ENCODE measurements at regions not wholly inside any gene's neighbourhood (a gene's known extent, or its start where the extent isn't known, plus 50 kb on each side); places are given as distances from the start of the nearest gene placed in this dataset.
"Not testable (repeated sequence)": the region's sequence is repeated elsewhere in the genome, so short reads cannot be mapped to it uniquely, and the experiment has no call there.

DNA sequence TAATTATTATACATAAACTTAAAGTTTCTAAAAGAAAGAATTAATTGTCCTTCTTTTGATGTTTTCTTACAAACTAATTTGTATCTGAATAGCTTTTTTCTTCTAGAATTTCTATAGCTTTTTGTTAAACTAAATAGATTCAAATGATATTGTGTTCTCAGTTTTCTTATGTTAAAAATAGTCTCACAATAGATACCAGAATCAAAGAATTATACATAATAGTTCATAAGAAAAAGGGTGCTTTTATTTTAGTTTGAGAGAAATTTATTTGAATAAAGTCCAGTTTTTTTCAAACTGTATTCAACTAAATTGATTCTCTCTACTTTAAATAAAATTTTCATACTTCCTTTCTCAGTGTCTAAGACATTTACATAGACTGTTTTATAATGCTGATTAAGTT lies 274.8 kb downstream of the SEMA3D start:
- H3K27ac ChIP-seq (ENCODE audit: low read length), result no peak overlapping the region
- H3K9me3 ChIP-seq (ENCODE audit: control insufficient read depth, insufficient read depth, low read depth, low read length), result no peaks in the 10 kb centered on the region
- DNase-seq (ENCODE audit: low read depth, low spot score), result no peak
- ATAC-seq, result no peak
- in situ Hi-C loops (cut with HindIII; ENCODE audit: low pct_unique_long_range_greater_than_20kb, low sequenced_read_pairs), result no loop called here
- no peaks in the 10 kb centered on the region; the same call in 1 of the 2 replicates for H3K4me1 ChIP-seq (ENCODE audit: control insufficient read depth, insufficient read depth, low read length)
- intact Hi-C loops (cut with micrococcal nuclease; ENCODE audit: unreplicated experiment), result no loop called here
- TF ChIP-seq SIN3A (IDR thresholded peaks at IDR 0.05; ENCODE audit: borderline replicate concordance, insufficient read depth, low read depth, low read length), result no peak
- TF ChIP-seq, protein P1, sequence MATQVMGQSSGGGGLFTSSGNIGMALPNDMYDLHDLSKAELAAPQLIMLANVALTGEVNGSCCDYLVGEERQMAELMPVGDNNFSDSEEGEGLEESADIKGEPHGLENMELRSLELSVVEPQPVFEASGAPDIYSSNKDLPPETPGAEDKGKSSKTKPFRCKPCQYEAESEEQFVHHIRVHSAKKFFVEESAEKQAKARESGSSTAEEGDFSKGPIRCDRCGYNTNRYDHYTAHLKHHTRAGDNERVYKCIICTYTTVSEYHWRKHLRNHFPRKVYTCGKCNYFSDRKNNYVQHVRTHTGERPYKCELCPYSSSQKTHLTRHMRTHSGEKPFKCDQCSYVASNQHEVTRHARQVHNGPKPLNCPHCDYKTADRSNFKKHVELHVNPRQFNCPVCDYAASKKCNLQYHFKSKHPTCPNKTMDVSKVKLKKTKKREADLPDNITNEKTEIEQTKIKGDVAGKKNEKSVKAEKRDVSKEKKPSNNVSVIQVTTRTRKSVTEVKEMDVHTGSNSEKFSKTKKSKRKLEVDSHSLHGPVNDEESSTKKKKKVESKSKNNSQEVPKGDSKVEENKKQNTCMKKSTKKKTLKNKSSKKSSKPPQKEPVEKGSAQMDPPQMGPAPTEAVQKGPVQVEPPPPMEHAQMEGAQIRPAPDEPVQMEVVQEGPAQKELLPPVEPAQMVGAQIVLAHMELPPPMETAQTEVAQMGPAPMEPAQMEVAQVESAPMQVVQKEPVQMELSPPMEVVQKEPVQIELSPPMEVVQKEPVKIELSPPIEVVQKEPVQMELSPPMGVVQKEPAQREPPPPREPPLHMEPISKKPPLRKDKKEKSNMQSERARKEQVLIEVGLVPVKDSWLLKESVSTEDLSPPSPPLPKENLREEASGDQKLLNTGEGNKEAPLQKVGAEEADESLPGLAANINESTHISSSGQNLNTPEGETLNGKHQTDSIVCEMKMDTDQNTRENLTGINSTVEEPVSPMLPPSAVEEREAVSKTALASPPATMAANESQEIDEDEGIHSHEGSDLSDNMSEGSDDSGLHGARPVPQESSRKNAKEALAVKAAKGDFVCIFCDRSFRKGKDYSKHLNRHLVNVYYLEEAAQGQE (IDR thresholded peaks at IDR 0.05; ENCODE audit: insufficient read depth in 1 of 2, low read depth in 2 of 2, low read length in 1 of 2), result no peak
- TF ChIP-seq, protein P2, sequence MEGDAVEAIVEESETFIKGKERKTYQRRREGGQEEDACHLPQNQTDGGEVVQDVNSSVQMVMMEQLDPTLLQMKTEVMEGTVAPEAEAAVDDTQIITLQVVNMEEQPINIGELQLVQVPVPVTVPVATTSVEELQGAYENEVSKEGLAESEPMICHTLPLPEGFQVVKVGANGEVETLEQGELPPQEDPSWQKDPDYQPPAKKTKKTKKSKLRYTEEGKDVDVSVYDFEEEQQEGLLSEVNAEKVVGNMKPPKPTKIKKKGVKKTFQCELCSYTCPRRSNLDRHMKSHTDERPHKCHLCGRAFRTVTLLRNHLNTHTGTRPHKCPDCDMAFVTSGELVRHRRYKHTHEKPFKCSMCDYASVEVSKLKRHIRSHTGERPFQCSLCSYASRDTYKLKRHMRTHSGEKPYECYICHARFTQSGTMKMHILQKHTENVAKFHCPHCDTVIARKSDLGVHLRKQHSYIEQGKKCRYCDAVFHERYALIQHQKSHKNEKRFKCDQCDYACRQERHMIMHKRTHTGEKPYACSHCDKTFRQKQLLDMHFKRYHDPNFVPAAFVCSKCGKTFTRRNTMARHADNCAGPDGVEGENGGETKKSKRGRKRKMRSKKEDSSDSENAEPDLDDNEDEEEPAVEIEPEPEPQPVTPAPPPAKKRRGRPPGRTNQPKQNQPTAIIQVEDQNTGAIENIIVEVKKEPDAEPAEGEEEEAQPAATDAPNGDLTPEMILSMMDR (IDR thresholded peaks at IDR 0.05), result no peak
- TF ChIP-seq TCF7L2 (IDR thresholded peaks at IDR 0.05; ENCODE audit: low read depth, low read length), result no peak
- TF ChIP-seq POLR2AphosphoS5 (IDR thresholded peaks at IDR 0.05; ENCODE audit: low read depth, low read length), result no peak
- ChIA-PET POLR2A (no interaction called here), CTCF (no interaction called here)
- H3K27me3 ChIP-seq (ENCODE audit: control insufficient read depth, insufficient read depth, low read length), result no peaks in the 10 kb centered on the region
- H3K4me3 ChIP-seq (ENCODE audit: low read depth in 2 of 2, low read length in 2 of 2), result no peak overlapping the region
- no peaks in the 10 kb centered on the region for H3K36me3 ChIP-seq (ENCODE audit: control insufficient read depth, insufficient read depth, low read length)
- no TSS peak for BruUV-seq (replicated peaks)

DNA sequence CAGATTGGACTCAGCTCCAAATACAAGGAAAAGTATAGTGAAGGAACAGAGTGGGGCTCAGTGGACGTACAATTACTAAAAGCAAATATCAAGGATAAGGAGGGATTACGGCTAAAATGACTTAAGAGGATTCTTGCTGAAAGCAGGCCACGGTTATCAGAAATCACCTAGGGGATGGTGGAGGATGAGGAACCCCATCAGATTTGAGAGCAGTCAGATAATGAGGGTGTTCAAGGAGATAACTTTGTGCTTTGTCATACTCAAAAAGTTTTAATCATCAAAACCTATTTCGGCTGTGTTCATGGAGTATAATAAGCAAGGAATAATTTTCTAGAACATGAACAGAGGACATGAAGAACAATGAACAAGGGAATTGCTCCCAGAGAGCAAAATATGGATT lies 275.8 kb downstream of the SEMA3D start:
- in situ Hi-C loops (cut with HindIII; ENCODE audit: low pct_unique_long_range_greater_than_20kb, low sequenced_read_pairs), result no loop called here
- H3K36me3 ChIP-seq (ENCODE audit: control insufficient read depth, insufficient read depth, low read length), result no peaks in the 10 kb centered on the region
- ChIA-PET CTCF (no interaction called here), POLR2A (no interaction called here)
- no peak overlapping the region for H3K4me3 ChIP-seq (ENCODE audit: low read depth in 2 of 2, low read length in 2 of 2)
- BruUV-seq (replicated peaks), result no TSS peak
- no peak overlapping the region for H3K27ac ChIP-seq (ENCODE audit: low read length)
- no peak for DNase-seq (ENCODE audit: low read depth, low spot score)
- TF ChIP-seq, protein P2 (IDR thresholded peaks at IDR 0.05), result no peak
- no peak for TF ChIP-seq SIN3A (IDR thresholded peaks at IDR 0.05; ENCODE audit: borderline replicate concordance, insufficient read depth, low read depth, low read length)
- no peak for TF ChIP-seq POLR2AphosphoS5 (IDR thresholded peaks at IDR 0.05; ENCODE audit: low read depth, low read length)
- TF ChIP-seq, protein P1 (IDR thresholded peaks at IDR 0.05; ENCODE audit: insufficient read depth in 1 of 2, low read depth in 2 of 2, low read length in 1 of 2), result no peak
- no peak for TF ChIP-seq TCF7L2 (IDR thresholded peaks at IDR 0.05; ENCODE audit: low read depth, low read length)
- no peaks in the 10 kb centered on the region for H3K27me3 ChIP-seq (ENCODE audit: control insufficient read depth, insufficient read depth, low read length)
- no peaks in the 10 kb centered on the region for H3K9me3 ChIP-seq (ENCODE audit: control insufficient read depth, insufficient read depth, low read depth, low read length)
- intact Hi-C loops (cut with micrococcal nuclease; ENCODE audit: unreplicated experiment), result no loop called here
- H3K4me1 ChIP-seq (ENCODE audit: control insufficient read depth, insufficient read depth, low read length), result no peaks in the 10 kb centered on the region; the same call in 1 of the 2 replicates
- no peak for ATAC-seq

DNA sequence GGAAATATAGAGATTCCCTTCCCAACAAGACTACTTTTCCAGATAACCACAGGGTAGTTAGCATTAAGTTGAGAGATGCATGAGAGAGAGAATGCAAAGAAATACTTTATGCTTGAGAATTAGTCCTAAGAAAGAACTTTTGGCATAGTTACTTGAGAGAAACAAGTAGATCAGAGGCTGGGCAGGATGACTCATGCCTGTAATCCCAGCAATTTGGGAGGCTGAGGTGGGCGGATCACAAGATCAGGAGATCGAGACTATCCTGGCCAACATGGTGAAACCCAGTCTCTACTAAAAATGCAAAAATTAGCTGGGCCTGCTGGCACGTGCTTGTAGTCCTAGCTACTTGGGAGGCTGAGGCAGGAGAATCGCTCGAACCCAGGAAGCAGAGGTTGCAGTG lies 276.5 kb downstream of the SEMA3D start:
- CTCF ChIA-PET; H3K4me1 ChIP-seq (ENCODE audit: control insufficient read depth, insufficient read depth, low read length); H3K27ac ChIP-seq (ENCODE audit: low read length); DNase-seq (ENCODE audit: low read depth, low spot score); H3K36me3 ChIP-seq (ENCODE audit: control insufficient read depth, insufficient read depth, low read length); POLR2A ChIA-PET; ATAC-seq; H3K4me3 ChIP-seq (ENCODE audit: low read depth in 2 of 2, low read length in 2 of 2); in situ Hi-C loops (cut with HindIII; ENCODE audit: low pct_unique_long_range_greater_than_20kb, low sequenced_read_pairs); intact Hi-C loops (cut with micrococcal nuclease; ENCODE audit: unreplicated experiment); H3K9me3 ChIP-seq (ENCODE audit: control insufficient read depth, insufficient read depth, low read depth, low read length); BruUV-seq (replicated peaks); H3K27me3 ChIP-seq (ENCODE audit: control insufficient read depth, insufficient read depth, low read length): not testable (repeated sequence)
